ENCODE measurements at regions not wholly inside any gene's neighbourhood (a gene's known extent, or its start where the extent isn't known, plus 50 kb on each side); places are given as distances from the start of the nearest gene placed in this dataset.

DNA sequence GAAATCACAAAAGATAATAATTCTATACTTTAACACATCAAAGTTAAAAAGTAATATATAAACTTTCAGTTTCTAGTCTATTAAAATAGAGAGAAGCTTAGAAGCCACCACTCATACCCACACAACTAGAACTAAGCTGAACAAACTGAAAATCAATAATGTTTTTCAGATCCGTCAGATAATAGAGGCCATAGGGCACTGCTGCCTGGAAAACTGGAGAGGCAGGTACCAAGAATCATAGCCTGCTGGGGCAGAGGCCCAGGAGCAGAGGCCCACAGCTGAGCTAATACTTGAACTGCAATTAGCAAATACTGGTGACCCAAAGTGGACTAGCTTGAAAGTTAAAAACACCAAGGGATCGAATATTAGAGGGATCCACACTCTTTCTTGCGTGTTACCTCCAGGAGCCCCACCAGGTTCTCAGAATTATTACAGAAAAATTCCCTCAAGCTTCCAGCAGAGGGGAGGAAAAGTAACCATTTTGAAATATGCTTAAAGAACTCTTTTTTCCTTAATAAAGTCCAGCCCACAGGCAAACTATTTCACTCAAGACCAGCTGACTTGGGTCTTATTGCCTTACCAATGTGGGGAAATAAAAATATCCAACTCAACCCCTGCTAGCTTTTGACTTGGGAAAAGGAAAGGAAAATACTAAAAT is 774.1 kb upstream of the IGFBP3 start:
- TF ChIP-seq, protein P1, sequence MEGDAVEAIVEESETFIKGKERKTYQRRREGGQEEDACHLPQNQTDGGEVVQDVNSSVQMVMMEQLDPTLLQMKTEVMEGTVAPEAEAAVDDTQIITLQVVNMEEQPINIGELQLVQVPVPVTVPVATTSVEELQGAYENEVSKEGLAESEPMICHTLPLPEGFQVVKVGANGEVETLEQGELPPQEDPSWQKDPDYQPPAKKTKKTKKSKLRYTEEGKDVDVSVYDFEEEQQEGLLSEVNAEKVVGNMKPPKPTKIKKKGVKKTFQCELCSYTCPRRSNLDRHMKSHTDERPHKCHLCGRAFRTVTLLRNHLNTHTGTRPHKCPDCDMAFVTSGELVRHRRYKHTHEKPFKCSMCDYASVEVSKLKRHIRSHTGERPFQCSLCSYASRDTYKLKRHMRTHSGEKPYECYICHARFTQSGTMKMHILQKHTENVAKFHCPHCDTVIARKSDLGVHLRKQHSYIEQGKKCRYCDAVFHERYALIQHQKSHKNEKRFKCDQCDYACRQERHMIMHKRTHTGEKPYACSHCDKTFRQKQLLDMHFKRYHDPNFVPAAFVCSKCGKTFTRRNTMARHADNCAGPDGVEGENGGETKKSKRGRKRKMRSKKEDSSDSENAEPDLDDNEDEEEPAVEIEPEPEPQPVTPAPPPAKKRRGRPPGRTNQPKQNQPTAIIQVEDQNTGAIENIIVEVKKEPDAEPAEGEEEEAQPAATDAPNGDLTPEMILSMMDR (IDR thresholded peaks at IDR 0.05) = no peak
- TF ChIP-seq POLR2A (IDR thresholded peaks at IDR 0.05) = no peak
